GM12891 (cell line): ENCODE measurements at regions not wholly inside any gene's neighbourhood (a gene's known extent, or its start where the extent isn't known, plus 50 kb on each side); places are given as distances from the start of the nearest gene placed in this dataset.

Source experiments
- PAX5 ChIP-seq: IDR thresholded peaks from 2 replicates; pipeline ENCODE4 v1.6.1; 2011; ENCODE audit warnings: low read length, moderate library complexity, mild to moderate bottlenecking; ENCODE audit not compliant: insufficient read depth, severe bottlenecking
- POLR2A ChIP-seq: IDR thresholded peaks from 2 replicates; pipeline ENCODE4 v1.6.1; 2011; ENCODE audit warnings: low read depth, low read length, control low read depth
- POLR2AphosphoS5 ChIP-seq: IDR thresholded peaks from 2 replicates; pipeline ENCODE4 v1.6.1; 2011; ENCODE audit warnings: low read depth, low read length, control low read depth
- SPI1 ChIP-seq: IDR thresholded peaks from 2 replicates; pipeline ENCODE4 v1.6.1; 2011; ENCODE audit warnings: low read depth, low read length, control low read depth
- TAF1 ChIP-seq: IDR thresholded peaks from 2 replicates; pipeline ENCODE4 v1.6.1; 2011; ENCODE audit warnings: low read depth, low read length, control low read depth

DNA sequence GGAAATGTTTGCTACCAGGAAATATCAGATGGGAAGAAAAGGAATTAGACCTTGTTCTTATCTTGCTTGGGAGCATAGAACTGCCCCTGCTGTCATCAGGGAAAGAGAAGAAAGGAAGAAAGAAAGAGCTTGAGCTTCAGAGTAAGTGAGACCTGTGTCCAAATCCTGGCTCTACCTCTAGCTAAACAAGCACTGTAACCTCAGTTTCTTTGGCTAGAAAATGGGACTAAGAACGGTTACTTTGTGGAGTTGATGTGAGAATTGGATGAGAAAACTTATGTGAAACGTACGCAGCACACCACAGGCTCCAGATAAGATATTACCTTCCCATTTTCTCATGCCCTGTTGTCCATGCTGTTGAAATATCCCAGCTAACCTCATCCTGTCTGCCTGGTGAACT is 57.1 kb upstream of the CREB3L1 start:
- TF ChIP-seq TAF1 (no peak), POLR2A (no peak), POLR2AphosphoS5 (no peak), SPI1 (no peak), PAX5 (no peak)
